Muscle of back (tissue), 3 donors: ENCODE measurements at regions not wholly inside any gene's neighbourhood (a gene's known extent, or its start where the extent isn't known, plus 50 kb on each side); places are given as distances from the start of the nearest gene placed in this dataset.

Experiments used
- DNase-seq, 3 donors: peaks; one replicate each; pipeline versions ENCODE4 v3.0.0 to v3.0.0-alpha.2; 2013

GRCh38 chr2:6343076-6343475 is 522.6 kb downstream of the CMPK2 start:
- no peak for DNase-seq

- no peak for DNase-seq
Observed at GRCh38 chr2:6352247-6352646, 513.5 kb downstream of the CMPK2 start.

- DNase-seq: peak; percentile 36 to 57 (median 38)
Observed at GRCh38 chr2:6352906-6353515, 512.7 kb downstream of the CMPK2 start.

GRCh38 chr2:6353669-6354068 is 512.0 kb downstream of the CMPK2 start:
- no peak for DNase-seq

GRCh38 chr2:6354546-6354945 is 511.2 kb downstream of the CMPK2 start:
- no peak for DNase-seq

DNA sequence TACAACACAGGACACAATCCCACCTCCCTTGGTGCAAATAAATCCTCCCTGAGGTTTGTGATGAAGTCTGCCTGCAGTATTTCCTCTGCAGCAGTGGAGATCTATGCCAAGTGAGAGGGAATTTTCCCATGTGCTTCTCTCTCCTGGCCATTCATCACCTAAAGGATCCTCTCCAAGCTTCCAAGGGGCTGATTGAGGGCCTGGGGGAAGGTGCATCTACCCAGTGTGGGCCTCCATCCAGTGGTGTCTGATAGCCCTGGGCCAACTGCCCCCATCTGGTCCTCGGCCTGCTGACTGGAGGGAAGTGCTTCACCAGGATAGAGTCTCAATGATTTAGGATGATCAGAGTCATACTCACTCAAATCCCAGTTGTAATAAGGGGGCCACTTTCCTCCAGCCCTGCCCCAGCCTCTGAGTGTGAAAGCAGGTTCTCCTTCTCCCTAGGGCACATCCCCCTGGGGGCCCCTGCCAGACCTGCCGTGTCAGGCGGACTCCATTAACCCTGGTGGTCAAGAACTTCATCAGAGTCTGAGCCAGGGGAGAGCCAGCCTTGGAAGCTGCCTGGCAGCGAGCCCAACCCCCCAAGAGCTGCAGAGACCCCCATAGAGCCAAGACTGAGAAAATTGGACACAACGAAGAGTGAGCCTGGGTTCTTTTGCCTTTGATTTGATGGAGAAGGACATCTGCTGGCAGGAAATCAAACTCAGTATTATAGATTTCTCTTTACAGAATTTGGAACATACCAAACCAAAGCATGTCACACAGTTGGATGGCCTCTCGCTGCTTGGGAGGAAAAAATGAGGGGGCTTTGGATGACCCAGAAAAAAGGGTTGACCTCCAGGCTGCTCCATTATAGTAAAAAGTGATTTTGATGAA is 509.6 kb downstream of the CMPK2 start:
- peak in 1 of 3 donors; percentile 36 for DNase-seq

- no peak for DNase-seq
Observed at GRCh38 chr2:6358546-6358945, 507.2 kb downstream of the CMPK2 start.

DNA sequence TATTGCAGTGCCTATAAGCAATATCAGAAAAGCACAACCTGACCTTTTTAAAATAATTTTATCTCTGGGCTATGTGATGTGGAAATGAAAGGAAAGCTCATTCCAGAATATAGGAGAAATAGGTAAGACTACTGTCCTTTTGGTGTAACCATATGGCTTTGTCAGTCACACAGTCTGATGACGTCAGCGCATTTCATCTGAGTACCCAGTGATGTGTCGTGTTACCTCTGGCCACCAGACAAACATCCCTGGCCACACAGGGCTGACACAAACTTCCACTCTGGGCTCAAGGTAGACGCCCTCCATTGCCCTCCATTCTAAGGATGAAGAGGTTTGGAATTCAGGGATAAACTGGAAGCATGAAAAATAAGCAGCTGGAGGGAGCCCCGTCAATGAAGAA is 506.7 kb downstream of the CMPK2 start:
- DNase-seq: no peak

GRCh38 chr2:6359964-6360363 is 505.7 kb downstream of the CMPK2 start:
- DNase-seq: no peak

GRCh38 chr2:6362671-6363450 is 502.8 kb downstream of the CMPK2 start:
- no peak for DNase-seq

GRCh38 chr2:6368281-6368680 is 497.4 kb downstream of the CMPK2 start:
- DNase-seq: peak; percentile 23 to 66 (median 61)

DNA sequence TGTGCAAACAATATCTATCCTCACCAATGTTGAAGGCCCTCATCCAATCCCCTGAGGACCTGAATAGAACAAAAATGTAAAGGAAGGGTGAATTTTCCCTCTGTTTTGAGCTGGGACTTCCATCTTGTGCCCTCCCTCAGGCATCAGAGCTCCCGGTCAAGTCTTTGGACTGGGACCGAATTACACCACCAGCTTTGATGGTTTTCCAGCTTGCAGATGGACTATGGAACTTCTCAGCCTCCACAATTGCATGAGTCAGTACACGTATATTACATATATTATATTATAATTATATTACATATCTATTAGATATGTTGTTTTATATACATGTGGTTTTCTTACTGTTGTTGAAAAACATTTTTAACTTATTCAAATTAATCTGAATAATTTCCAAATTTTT is 496.4 kb downstream of the CMPK2 start:
- no peak for DNase-seq

DNA sequence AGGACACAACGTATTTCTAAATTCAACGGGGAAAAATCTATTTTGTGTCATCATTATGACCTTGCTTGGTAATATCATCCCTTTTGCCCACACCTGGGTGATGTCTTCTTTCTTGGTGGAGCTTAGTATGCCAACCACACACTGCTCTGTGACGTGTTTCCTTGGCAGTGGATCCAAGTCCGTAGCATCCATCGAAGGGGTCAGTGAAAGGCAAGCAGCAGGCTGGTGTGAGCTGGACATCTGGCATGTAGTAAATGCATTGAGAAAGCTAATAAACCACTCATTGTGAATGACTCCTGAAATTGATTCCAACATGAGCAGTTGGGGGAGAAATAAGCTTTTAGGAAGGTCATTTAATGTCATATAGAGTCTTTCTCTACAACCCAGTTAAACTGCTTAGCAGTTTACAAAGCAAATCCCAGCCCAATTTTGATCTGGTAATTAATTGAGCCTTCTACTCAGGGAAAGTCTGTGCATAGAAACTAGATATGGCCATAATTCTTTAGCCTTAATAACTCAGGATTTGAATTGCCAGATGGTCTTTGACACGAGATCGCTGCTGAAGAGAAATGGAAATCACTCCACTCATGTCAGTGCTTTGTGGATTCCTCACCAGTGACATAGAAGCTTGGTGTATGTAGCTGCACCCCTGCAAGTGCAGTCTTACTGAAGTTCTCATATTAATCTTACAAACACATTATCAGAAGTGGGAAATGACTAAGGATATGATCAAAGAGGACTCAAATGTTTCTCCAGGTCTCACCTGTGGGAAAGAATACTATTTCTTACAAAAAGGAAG is 494.8 kb downstream of the CMPK2 start:
- no peak for DNase-seq

DNA sequence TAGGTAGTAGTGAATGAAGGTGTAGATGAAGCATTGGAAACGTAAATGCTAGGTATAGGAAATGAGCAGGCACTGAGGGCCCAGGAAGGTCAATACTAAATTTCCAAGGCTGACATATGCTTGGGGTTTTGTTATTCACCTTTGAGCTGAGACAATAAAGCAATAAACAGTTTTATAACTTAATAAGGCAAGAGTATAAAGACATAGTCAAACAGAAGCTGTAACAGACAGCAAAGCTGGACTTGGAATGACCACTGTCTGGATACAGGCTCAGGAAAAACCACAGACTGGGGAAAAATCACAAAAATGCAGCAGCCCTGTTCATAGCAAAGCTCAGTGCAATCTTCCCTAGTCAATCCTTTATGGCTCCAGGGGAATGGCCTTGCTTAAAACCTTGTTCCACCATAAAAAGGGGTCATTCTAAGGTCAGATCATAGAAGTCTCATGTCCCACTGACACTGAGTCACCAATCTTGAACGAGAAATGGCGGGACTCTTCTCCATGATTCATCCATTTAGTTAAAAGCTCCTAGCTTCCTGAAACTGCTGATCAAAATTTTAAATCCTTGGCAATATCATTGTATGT is 493.3 kb downstream of the CMPK2 start:
- DNase-seq: peak in 1 of 3 donors; percentile 88

DNA sequence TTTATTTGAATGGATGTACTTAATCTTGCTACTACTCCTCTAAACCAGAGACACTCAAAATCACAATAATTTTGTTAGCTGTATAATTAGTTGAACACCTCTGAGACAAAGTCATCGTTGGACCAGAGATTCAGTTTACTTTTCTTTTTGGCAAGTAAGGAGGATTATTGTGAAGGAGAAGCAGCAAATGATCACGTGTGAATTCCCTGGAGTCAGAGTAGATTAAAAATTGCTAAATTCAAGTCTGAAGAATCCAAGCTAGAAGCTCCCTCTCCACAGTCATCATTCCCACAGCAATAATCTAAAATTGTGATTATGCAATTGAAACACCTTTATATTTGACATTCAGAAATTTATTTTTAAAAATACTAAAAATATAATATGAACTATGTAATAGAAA is 484.4 kb downstream of the CMPK2 start:
- DNase-seq: no peak

DNA sequence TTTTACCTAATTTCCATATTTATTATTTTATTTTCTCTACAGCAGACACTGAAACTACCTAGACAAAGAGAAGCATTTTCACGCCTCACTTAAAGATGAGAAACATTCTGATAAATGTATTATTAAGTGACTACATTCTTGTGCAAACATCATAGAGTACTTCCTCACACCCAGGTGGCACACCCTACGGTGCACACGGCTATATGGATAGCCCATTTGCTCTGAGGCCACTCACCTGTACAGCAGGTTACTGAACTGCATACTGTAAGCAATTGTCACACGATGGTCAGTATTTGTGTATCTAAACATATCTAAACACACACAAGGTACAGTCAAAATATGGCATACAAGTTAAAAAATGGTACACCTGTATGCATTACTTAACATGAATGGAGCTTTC is 481.4 kb downstream of the CMPK2 start:
- DNase-seq: no peak

DNA sequence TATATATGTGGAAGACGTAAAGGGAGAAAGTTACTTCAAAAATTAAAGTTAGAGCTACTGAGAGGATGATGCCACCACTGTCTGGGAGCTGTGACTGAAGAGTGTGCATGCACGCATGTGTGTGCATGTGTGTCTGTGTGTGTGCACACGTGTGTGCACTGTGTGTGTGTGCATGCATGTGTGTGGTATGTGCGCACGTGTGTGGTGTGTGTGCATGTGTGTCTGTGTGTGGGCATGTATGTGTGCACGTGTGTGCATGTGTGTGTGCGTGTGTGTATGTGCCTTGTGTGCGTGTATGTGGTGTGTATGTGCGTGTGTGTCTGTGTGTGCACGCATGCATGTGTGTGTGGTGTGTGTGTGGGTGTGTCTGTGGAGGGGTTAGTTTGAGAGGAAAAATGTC is 473.4 kb downstream of the CMPK2 start:
- no peak for DNase-seq

GRCh38 chr2:6392966-6393365 is 472.7 kb downstream of the CMPK2 start:
- peak in 1 of 3 donors; percentile 46 for DNase-seq

- DNase-seq: no peak
Observed at GRCh38 chr2:6393819-6394218, 471.9 kb downstream of the CMPK2 start.

GRCh38 chr2:6394276-6394675 is 471.4 kb downstream of the CMPK2 start:
- DNase-seq: no peak

DNA sequence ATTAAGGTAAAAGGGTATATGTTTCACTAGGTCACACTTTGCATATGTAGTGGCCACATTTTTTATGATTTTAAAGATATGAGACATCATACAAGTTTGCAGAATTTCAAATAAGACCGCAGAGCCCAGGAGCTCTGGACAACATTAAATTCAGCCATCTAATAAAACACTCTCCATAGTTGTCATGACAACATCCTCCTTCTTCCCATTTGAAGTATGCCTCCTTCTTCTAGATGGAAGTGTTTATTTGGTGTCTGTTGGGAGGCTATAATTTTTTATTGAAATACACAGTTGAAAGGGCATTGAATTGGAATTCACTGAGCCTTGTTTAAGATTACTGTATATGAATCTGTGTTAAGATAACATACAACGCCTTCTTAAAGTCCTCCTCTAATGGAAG is 467.3 kb downstream of the CMPK2 start:
- no peak for DNase-seq
